ENCODE measurements at regions not wholly inside any gene's neighbourhood (a gene's known extent, or its start where the extent isn't known, plus 50 kb on each side); places are given as distances from the start of the nearest gene placed in this dataset.

DNA sequence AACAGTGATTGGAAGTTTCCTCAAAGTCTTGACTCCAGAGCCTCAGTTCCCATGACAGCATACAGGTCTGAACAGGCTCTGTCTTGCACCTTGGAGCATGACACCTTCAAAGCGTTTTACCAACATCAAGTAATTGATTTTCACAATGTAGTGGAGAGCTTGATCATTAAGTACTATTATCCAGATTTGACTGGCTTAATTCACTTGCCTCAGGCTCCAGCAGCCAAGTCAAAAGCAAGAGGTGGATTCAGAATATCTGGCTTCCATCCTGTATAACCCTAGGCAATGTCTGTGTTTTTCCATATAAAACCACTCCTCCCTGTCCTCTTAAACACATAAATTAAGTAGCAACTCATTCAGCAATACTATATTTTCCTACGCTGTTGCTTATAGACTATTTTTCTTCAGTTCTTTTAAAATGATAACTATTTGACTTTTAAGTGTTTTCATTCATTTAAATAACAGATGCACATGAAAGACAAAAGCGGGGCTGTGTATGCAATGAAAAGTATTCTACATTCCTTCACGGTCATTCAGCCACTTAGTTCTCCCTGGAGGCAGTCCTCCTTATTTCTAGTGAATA lies 150.8 kb upstream of the RANBP3L start:
- no peak overlapping the region for H2BK15ac ChIP-seq (ENCODE audit: low read depth, low read length)
- no peak overlapping the region for H4K91ac ChIP-seq (ENCODE audit: insufficient read depth, low read depth, low read length)
- no peak overlapping the region for H3K4me2 ChIP-seq (ENCODE audit: low read depth, low read length)
- H3K9me3 ChIP-seq (ENCODE audit: control insufficient read depth, insufficient read depth, low read length), result no peaks in the 10 kb centered on the region
- WGBS, 2 experiments (ENCODE audit: extremely low coverage in 2 of 2, insufficient read length in 1 of 2), result no CpG with 5 or more reads among the region's 4 CpGs
- H3K56ac ChIP-seq (ENCODE audit: extremely low read depth, insufficient read depth, low read length), result no peak overlapping the region
- ChIA-PET CTCF (no interaction called here), POLR2A (ENCODE audit: unreplicated experiment) (no interaction called here)
- DNase-seq (no peak), ATAC-seq (ENCODE audit: low read depth) (no peak)
- no peaks in the 10 kb centered on the region for H3K36me3 ChIP-seq (ENCODE audit: control insufficient read depth, insufficient read depth, low read length)
- H3K9ac ChIP-seq (ENCODE audit: low read depth, low read length), result no peak overlapping the region
- H3K18ac ChIP-seq (ENCODE audit: low read depth, low read length), result no peak overlapping the region
- no TSS peak for BruUV-seq (replicated peaks)
- H4K20me1 ChIP-seq (ENCODE audit: insufficient read depth, low read length), result no peaks in the 10 kb centered on the region
- intact Hi-C loops (cut with micrococcal nuclease), result no loop called here
- no peak overlapping the region for H2BK20ac ChIP-seq (ENCODE audit: low read depth, low read length)
- H3K27ac ChIP-seq (ENCODE audit: insufficient read depth, low read length), result no peak overlapping the region
- H3K4ac ChIP-seq (ENCODE audit: low read depth, low read length), result no peak overlapping the region
- H3K4me3 ChIP-seq (ENCODE audit: insufficient read depth, low read depth, low read length), result no peak overlapping the region
- in situ Hi-C loops (cut with MboI; ENCODE audit: low sequenced_read_pairs), result no loop called here
- no peak overlapping the region for H4K5ac ChIP-seq (ENCODE audit: low read depth, low read length)
- no peak overlapping the region for H2AFZ ChIP-seq (replicated peaks; ENCODE audit: low read length, poor library complexity)
- H4K8ac ChIP-seq (ENCODE audit: low read depth in 2 of 2, low read length in 2 of 2), result no peak overlapping the region
- TF ChIP-seq CHD1 (IDR thresholded peaks at IDR 0.05; ENCODE audit: low read depth, low read length) (no peak), RFX5 (IDR thresholded peaks at IDR 0.05; ENCODE audit: low read depth, low read length) (no peak), POLR2A (IDR thresholded peaks at IDR 0.05; ENCODE audit: low read depth, low read length) (no peak), NFE2L2 (IDR thresholded peaks at IDR 0.05; ENCODE audit: low read depth, low read length) (no peak), BHLHE40 (IDR thresholded peaks at IDR 0.05; ENCODE audit: low read depth, low read length) (no peak)
- TF ChIP-seq, protein P1, sequence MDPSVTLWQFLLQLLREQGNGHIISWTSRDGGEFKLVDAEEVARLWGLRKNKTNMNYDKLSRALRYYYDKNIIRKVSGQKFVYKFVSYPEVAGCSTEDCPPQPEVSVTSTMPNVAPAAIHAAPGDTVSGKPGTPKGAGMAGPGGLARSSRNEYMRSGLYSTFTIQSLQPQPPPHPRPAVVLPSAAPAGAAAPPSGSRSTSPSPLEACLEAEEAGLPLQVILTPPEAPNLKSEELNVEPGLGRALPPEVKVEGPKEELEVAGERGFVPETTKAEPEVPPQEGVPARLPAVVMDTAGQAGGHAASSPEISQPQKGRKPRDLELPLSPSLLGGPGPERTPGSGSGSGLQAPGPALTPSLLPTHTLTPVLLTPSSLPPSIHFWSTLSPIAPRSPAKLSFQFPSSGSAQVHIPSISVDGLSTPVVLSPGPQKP (IDR thresholded peaks at IDR 0.05; ENCODE audit: borderline replicate concordance, low read depth, low read length), result no peak
- TF ChIP-seq, protein P2, sequence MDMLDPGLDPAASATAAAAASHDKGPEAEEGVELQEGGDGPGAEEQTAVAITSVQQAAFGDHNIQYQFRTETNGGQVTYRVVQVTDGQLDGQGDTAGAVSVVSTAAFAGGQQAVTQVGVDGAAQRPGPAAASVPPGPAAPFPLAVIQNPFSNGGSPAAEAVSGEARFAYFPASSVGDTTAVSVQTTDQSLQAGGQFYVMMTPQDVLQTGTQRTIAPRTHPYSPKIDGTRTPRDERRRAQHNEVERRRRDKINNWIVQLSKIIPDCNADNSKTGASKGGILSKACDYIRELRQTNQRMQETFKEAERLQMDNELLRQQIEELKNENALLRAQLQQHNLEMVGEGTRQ (IDR thresholded peaks at IDR 0.05; ENCODE audit: low read depth, low read length), result no peak
- H3K23ac ChIP-seq (ENCODE audit: low read depth, low read length), result no peak overlapping the region
- H2BK5ac ChIP-seq (ENCODE audit: low read depth, low read length, poor library complexity, severe bottlenecking), result no peak overlapping the region
- dilution Hi-C loops (cut with HindIII; ENCODE audit: low sequenced_read_pairs, unreplicated experiment), result no loop called here
- H3K27me3 ChIP-seq (ENCODE audit: control insufficient read depth, insufficient read depth, low read length), result no peaks in the 10 kb centered on the region; the same call in 1 of the 2 replicates
- H3K9me1 ChIP-seq (ENCODE audit: insufficient read depth, low read length), result no peaks in the 10 kb centered on the region
- H3K79me1 ChIP-seq (ENCODE audit: low read depth in 1 of 2, low read length in 2 of 2), result no peaks in the 10 kb centered on the region
- H2AK9ac ChIP-seq (replicated peaks; ENCODE audit: low read depth, low read length, poor library complexity), result no peak overlapping the region
- no peak overlapping the region for H3K14ac ChIP-seq (replicated peaks; ENCODE audit: low read depth, low read length)
- H3K4me1 ChIP-seq (ENCODE audit: control insufficient read depth, insufficient read depth, low read length), result no peaks in the 10 kb centered on the region
- H2AK5ac ChIP-seq (ENCODE audit: low read depth, low read length), result no peak overlapping the region
- H2BK120ac ChIP-seq (ENCODE audit: low read depth, low read length), result no peak overlapping the region

Data from IMR-90 (cell line).